K562 (cell line): ENCODE measurements at regions not wholly inside any gene's neighbourhood (a gene's known extent, or its start where the extent isn't known, plus 50 kb on each side); places are given as distances from the start of the nearest gene placed in this dataset.

Experiments
- ATAC-seq: fragments of 200-7000 bp; cut with Tn5 transposase; 3 replicates; pipeline ENCODE4 v1.9.1; 2020; ENCODE audit warnings: moderate library complexity
- BruUV-seq: library from RNA; stranded (reverse); fragments of 400-500 nt; replicated peaks from 2 replicates; lab custom pipeline; 2021; lab: Mats Ljungman, UMichigan
- CTCF ChIA-PET: fragments of 300-600 bp; formaldehyde crosslinking; extraction: SDS; loops from one replicate; lab custom pipeline; 2021; ENCODE audit warnings: low intra/inter-chr PET ratio; lab: Yijun Ruan, JAX
- POLR2A ChIA-PET: fragments of 300-600, 350-650 bp; sonication (Branson Sonifier 250); formaldehyde crosslinking; extraction: SDS; loops from one replicate; lab custom pipeline; 2021; ENCODE audit warnings: antibody characterized with exemption, inconsistent platforms; lab: Yijun Ruan, JAX
- DNase-seq, 4 experiments: peaks; one replicate each; pipeline versions ENCODE4 v3.0.0 to v3.0.0-alpha.2; 2011 to 2018; ENCODE audit warnings: low spot score in 3 of 4, mixed read lengths in 3 of 4; ENCODE audit errors: extremely low read depth in 1 of 4
- FAIRE-seq: peaks from 2 replicates; lab custom pipeline; 2011; peaks lifted over from hg19 to GRCh38; lab: Jason Lieb, UNC
- H2AFZ ChIP-seq: 2 replicates; pipeline ENCODE4 v1.6.0; 2011; ENCODE audit warnings: low read depth, low read length, control low read depth, inconsistent platforms
- H3K27ac ChIP-seq: fragments of 200-600 bp; 3 replicates; pipeline ENCODE4 v1.8.0; 2011; ENCODE audit warnings: low read depth, mild to moderate bottlenecking, control low read depth, inconsistent platforms, low read length, moderate library complexity, mixed read lengths; ENCODE audit errors: extremely low read depth
- H3K27me3 ChIP-seq, 2 experiments: fragments of 300-600 bp in 1 of 2; 2 replicates in 1 of 2; 3 replicates in 1 of 2; pipeline versions ENCODE4 v1.6.0 to v1.8.0; 2011; ENCODE audit warnings: inconsistent platforms in 2 of 2, low read length in 2 of 2, mild to moderate bottlenecking in 1 of 2, mixed read lengths in 1 of 2, moderate library complexity in 1 of 2; ENCODE audit not compliant: control insufficient read depth in 2 of 2, insufficient read depth in 2 of 2
- H3K36me3 ChIP-seq: fragments of 300-600 bp; 3 replicates; pipeline ENCODE4 v1.8.0; 2011; ENCODE audit warnings: mild to moderate bottlenecking, low read length, inconsistent platforms; ENCODE audit not compliant: control insufficient read depth, insufficient read depth
- H3K4me1 ChIP-seq, 2 experiments: fragments of 200-600 bp in 1 of 2; replicated peaks in 1 of 2; 2 replicates in 1 of 2; 3 replicates in 1 of 2; pipeline versions ENCODE4 v1.5.1 to v1.8.0; 2011; ENCODE audit warnings: inconsistent platforms in 2 of 2, low read length in 2 of 2, mild to moderate bottlenecking in 1 of 2, mixed read lengths in 1 of 2, moderate library complexity in 1 of 2; ENCODE audit not compliant: control insufficient read depth in 2 of 2, insufficient read depth in 2 of 2
- H3K4me2 ChIP-seq: 2 replicates; pipeline ENCODE4 v1.6.1; 2011; ENCODE audit warnings: low read length, control low read depth, inconsistent platforms, mixed read lengths; ENCODE audit not compliant: insufficient read depth
- H3K4me3 ChIP-seq: fragments of 200-600 bp; sonication (generic), shearing (Covaris generic); 2 replicates; pipeline ENCODE4 v1.5.1; 2016; ENCODE audit warnings: control low read depth, inconsistent platforms
- H3K79me2 ChIP-seq: fragments of 200-600 bp; 3 replicates; pipeline ENCODE4 v1.8.0; 2011; ENCODE audit warnings: low read length, inconsistent platforms; ENCODE audit not compliant: control insufficient read depth, insufficient read depth
- H3K9ac ChIP-seq, 2 experiments: 2 replicates each; pipeline versions ENCODE4 v1.6.0 to v1.6.1; 2011; ENCODE audit warnings: low read depth in 2 of 2, low read length in 2 of 2, control low read depth in 1 of 2, inconsistent platforms in 1 of 2, mild to moderate bottlenecking in 1 of 2, mixed read lengths in 1 of 2; ENCODE audit not compliant: insufficient read depth in 1 of 2
- H3K9me1 ChIP-seq: one replicate; pipeline ENCODE4 v1.6.0; 2011; ENCODE audit warnings: inconsistent platforms, mild to moderate bottlenecking, low read length, moderate library complexity; ENCODE audit not compliant: control insufficient read depth, insufficient read depth
- H3K9me3 ChIP-seq: replicated peaks from 2 replicates; pipeline ENCODE4 v1.5.1; 2011; ENCODE audit warnings: low read depth, low read length, inconsistent platforms; ENCODE audit not compliant: control insufficient read depth, insufficient read depth
- H4K20me1 ChIP-seq: replicated peaks from 2 replicates; pipeline ENCODE4 v1.6.1; 2011; ENCODE audit warnings: low read length, inconsistent platforms, mixed read lengths; ENCODE audit not compliant: control insufficient read depth, insufficient read depth
- BDP1 ChIP-seq: IDR thresholded peaks from 3 replicates; pipeline ENCODE4 v1.6.1; 2011; ENCODE audit not compliant: insufficient read length, insufficient read depth
- FIP1L1 ChIP-seq: fragments of 200-400 bp; formaldehyde crosslinking; IDR thresholded peaks from 2 replicates; pipeline ENCODE4 v1.6.1; 2018; ENCODE audit warnings: mild to moderate bottlenecking, low read depth, low read length; ENCODE audit not compliant: poor library complexity, severe bottlenecking
- POLR3A ChIP-seq: IDR thresholded peaks from 2 replicates; pipeline ENCODE4 v1.6.1; 2011; ENCODE audit warnings: borderline replicate concordance, mild to moderate bottlenecking, moderate library complexity; ENCODE audit not compliant: insufficient read length, insufficient read depth; ENCODE audit errors: extremely low read depth
- SUPT5H ChIP-seq: fragments of 450-650 bp; IDR thresholded peaks from 2 replicates; pipeline ENCODE4 v1.6.1; 2016
- ZNF324 ChIP-seq: fragments of 250-450 bp; sonication (Bioruptor Pico); IDR thresholded peaks from 2 replicates; pipeline ENCODE4 v1.4.0; 2020; ENCODE audit warnings: mild to moderate bottlenecking
- ZNF707 ChIP-seq: fragments of 250-450 bp; sonication (Bioruptor Pico); conservative IDR thresholded peaks from 2 replicates; pipeline ENCODE4 v1.8.0; 2022; ENCODE audit warnings: inconsistent platforms, mild to moderate bottlenecking, moderate library complexity
- WGBS: fragments of 100-300 bp; shearing (Covaris generic); methylation state at CpG from one replicate; pipeline ENCODE4 v1.1.6; 2016; ENCODE audit warnings: low coverage, mixed read lengths; ENCODE audit not compliant: insufficient coverage; ENCODE audit errors: missing lambda C conversion rate; 5-methylcytosine and 5-hydroxymethylcytosine counted together
- in situ Hi-C: fragments of 300-500 bp; cut with MboI; formaldehyde crosslinking; loops from 4 replicates; pipeline ENCODE4 v1.15.0; 2018; ENCODE audit warnings: inconsistent platforms, mixed read lengths
- intact Hi-C: fragments of 100-400 bp; cut with micrococcal nuclease; formaldehyde crosslinking; loops from 2 replicates; pipeline ENCODE4 v1.14.2; 2022

DNA sequence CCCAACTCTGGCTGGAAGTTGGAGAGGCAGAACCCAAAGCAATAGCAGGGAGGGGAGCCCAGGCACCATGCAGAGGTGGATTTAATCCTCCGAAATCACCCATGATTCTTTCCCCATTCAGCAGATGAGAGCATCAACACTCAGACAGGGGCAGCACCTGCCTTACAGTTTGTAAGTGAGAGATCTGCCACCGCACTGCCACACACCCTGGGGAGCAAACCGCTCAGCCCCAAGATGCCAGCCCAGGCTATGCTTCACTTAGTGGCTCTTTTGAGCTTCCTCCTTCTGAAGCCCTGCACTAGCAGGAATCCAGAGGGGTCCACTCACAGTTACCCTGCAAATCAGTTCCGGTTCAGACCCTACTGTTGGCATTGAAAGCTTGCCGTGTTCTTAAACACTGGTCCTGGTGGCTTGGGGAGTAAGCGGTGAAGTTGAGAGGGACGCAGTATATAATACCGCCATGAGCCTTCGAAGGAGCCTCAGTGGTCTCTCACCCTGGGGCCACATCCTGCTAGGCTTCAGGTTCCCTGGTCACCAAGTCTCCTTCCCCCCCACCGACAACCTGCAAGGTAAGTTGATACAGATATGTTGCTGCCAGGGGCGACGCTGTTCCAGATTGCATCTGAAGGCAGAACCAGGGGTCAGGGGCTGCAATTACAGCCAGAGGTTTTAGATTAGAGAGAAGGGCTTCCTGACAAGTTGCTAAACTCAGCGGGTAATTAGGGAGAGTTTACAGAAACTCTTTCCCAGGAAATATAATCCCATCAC lies 72.0 kb upstream of the CCND2 start:
- ATAC-seq: no peak
- H3K9me1 ChIP-seq: no peaks in the 10 kb centered on the region
- H4K20me1 ChIP-seq: no peaks in the 10 kb centered on the region
- no peak for TF ChIP-seq POLR3A
- TF ChIP-seq, all 486 proteins: peak for 0
- Histone ChIP-seq H3K9ac (no peak overlapping the region), H3K4me3 (no peak overlapping the region), H3K27ac (no peak overlapping the region), H3K79me2 (no peaks in the 10 kb centered on the region), H3K9me3 (no peaks in the 10 kb centered on the region), H3K27me3 (peaks cover 23 to 56% of the 10 kb centered on the region in 2 experiments; a peak in 4 of 5 replicates), H3K4me1 (no peaks in the 10 kb centered on the region), H2AFZ (no peak overlapping the region), H3K4me2 (no peak overlapping the region), H3K36me3 (no peaks in the 10 kb centered on the region)
- no peak for DNase-seq
- in situ Hi-C loops: no loop called here
- ChIA-PET CTCF (no interaction called here), POLR2A (interaction anchor here (0.7 to 1.0 kb wide), 3 partner anchors 8 to 95 kb away, joined by 3 read pairs; no protein-coding TSS in a partner anchor)
- BruUV-seq: no TSS peak
- WGBS: 7% methylated on average over 7 of the region's 13 CpGs
- intact Hi-C loops: no loop called here
- no peak for FAIRE-seq

DNA sequence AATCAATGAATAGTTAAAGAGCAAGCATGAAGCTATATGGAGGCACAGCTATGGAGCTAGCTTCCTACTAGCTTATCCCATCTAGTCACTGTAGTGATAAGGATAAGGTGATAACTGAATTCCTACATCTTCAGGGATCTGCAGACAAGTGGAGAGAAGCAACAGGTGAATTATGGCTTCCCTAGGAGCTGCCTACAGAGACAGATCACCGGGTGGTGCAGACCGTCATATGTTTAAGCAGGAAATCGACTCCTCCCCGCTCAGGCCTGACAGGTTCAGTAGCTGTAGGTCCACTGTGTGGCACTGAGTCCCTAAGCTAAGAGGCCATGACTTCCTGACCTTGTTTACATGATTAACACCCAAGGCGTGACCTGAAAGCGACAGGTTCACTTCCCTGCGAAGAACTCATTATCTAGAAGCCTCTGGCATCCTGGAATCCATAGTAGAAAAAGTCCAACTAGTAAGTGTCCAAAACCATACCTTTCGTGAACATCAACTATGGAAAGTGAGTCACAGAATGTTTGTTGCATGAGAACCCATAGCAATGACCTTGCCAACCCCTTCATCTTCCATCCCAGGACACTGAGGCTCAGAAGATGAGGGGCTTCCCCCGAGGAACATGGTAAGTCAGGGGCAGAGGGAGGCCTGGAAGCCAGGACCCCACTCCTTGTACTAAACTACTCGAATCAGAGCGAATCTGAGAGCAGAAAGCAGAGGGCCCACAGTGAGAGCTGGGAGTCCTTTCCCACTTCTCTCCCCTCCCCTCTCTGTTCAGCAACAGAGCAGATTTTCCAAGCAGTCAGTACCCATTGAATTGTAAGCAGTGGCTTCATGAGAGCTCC lies 75.4 kb upstream of the CCND2 start:
- intact Hi-C loops: no loop called here
- TF ChIP-seq ZNF707 (CRISPR knock-in tag): peak; percentile 64; the same call in 1 of the 2 replicates
- TF ChIP-seq BDP1: no peak
- TF ChIP-seq SUPT5H: no peak
- TF ChIP-seq ZNF324 (CRISPR knock-in tag): no peak
- TF ChIP-seq FIP1L1: no peak
- TF ChIP-seq, all 486 proteins: peak for 1
- 8% methylated on average over 8 of the region's 11 CpGs for WGBS
- H3K9me1 ChIP-seq: no peaks in the 10 kb centered on the region
- no peaks in the 10 kb centered on the region for H3K4me1 ChIP-seq
- no TSS peak for BruUV-seq
- ChIA-PET POLR2A (no interaction called here), CTCF (no interaction called here)
- no peaks in the 10 kb centered on the region for H3K79me2 ChIP-seq
- in situ Hi-C loops: no loop called here
- DNase-seq (no peak), FAIRE-seq (no peak), ATAC-seq (no peak)
- H3K9me3 ChIP-seq: no peaks in the 10 kb centered on the region
- no peak overlapping the region for H3K4me3 ChIP-seq
- H3K9ac ChIP-seq: no peak overlapping the region
- peaks cover 35 to 68% of the 10 kb centered on the region in 2 experiments; a peak in 4 of 5 replicates for H3K27me3 ChIP-seq
- H2AFZ ChIP-seq: no peak overlapping the region
- H4K20me1 ChIP-seq: no peaks in the 10 kb centered on the region
- H3K4me2 ChIP-seq: no peak overlapping the region
- no peak overlapping the region for H3K27ac ChIP-seq
- H3K36me3 ChIP-seq: no peaks in the 10 kb centered on the region
